Spleen (tissue), 7 donors: ENCODE measurements at regions not wholly inside any gene's neighbourhood (a gene's known extent, or its start where the extent isn't known, plus 50 kb on each side); places are given as distances from the start of the nearest gene placed in this dataset.

Experiments
- POLR2AphosphoS5 ChIP-seq, 3 donors: sonication (generic); formaldehyde crosslinking; IDR thresholded peaks; one replicate each; pipeline ENCODE4 v1.5.1; 2017; ENCODE audit warnings: antibody characterized with exemption in 3 of 3
- TF ChIP-seq, protein P1 (sequence below), 11 experiments: fragments of 200-600 bp in 7 of 11; fragments of 450-650 bp in 4 of 11; sonication (generic) in 4 of 11; IDR thresholded peaks in 8 of 11; conservative IDR thresholded peaks in 3 of 11; 1 replicate in 7 of 11; 2 replicates in 4 of 11; pipeline versions ENCODE4 v1.4.0 to v1.8.0; 2016 to 2021; ENCODE audit warnings: antibody characterized with exemption in 11 of 11, inconsistent platforms in 4 of 11, mild to moderate bottlenecking in 1 of 11
- donor health status: DM: no; HTN: no; CAD: no; lungs with moderate emphysema.
- donor health status: DM: no; HTN: no; CAD: no.
- donor health status: DM: no; HTN: no; CAD: no.

DNA sequence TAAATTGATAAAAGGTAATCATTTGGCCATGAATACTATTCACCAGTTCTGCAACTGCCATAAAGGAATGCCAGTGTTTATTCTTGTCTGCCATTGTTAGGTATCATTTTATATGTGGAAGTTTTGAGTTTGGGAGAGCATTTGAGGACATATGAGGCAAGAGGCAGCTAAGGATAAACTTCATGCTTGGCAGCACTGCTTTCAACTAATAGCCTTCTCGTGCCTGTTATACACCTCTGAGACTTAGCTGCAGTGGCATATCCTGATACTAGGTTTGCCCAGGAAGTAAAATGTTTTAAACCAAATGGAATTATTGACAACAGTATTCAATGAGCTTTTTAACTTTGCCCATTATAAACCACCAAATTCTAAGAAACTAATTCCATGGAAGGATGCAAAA lies 126.0 kb upstream of the DPH6 start:
- TF ChIP-seq, protein P1, sequence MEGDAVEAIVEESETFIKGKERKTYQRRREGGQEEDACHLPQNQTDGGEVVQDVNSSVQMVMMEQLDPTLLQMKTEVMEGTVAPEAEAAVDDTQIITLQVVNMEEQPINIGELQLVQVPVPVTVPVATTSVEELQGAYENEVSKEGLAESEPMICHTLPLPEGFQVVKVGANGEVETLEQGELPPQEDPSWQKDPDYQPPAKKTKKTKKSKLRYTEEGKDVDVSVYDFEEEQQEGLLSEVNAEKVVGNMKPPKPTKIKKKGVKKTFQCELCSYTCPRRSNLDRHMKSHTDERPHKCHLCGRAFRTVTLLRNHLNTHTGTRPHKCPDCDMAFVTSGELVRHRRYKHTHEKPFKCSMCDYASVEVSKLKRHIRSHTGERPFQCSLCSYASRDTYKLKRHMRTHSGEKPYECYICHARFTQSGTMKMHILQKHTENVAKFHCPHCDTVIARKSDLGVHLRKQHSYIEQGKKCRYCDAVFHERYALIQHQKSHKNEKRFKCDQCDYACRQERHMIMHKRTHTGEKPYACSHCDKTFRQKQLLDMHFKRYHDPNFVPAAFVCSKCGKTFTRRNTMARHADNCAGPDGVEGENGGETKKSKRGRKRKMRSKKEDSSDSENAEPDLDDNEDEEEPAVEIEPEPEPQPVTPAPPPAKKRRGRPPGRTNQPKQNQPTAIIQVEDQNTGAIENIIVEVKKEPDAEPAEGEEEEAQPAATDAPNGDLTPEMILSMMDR (IDR thresholded peaks at IDR 0.05 in 8 of 11, conservative IDR thresholded peaks at IDR 0.05 in 3 of 11) = no peak
- no peak for TF ChIP-seq POLR2AphosphoS5 (IDR thresholded peaks at IDR 0.05)
